B cell (primary cell): ENCODE measurements at regions not wholly inside any gene's neighbourhood (a gene's known extent, or its start where the extent isn't known, plus 50 kb on each side); places are given as distances from the start of the nearest gene placed in this dataset.

Experiments
- EZH2 ChIP-seq: IDR thresholded peaks from 2 replicates; pipeline ENCODE4 v1.6.1; 2012; ENCODE audit warnings: borderline replicate concordance, low read depth, mild to moderate bottlenecking, moderate library complexity, low read length; ENCODE audit not compliant: insufficient read depth, poor library complexity, severe bottlenecking
- TF ChIP-seq, protein P1 (sequence below): fragments of 200-600 bp; IDR thresholded peaks from one replicate; pipeline ENCODE4 v1.8.0; 2022; ENCODE audit warnings: antibody characterized with exemption, mild to moderate bottlenecking

DNA sequence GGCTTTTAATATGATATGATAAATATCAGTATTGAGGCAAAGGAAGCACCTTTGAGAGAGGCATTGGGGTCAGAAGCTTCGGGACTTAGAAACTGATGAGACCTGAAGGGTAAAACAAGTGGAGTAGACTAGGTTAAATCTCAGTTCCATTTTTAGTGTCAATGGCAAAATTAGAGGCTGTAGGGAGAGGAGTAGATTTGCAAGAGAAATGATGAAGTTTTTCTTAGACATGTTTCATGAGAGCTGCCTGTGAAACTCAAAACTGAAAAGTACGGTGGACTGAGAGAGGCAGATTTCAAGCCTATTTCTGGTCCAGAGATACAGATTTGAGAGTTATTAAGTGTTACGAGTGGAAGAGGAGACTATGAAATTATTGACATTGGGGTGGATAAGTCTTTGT, 278.5 kb downstream of the TAF11L14 start:
- TF ChIP-seq, protein P1, sequence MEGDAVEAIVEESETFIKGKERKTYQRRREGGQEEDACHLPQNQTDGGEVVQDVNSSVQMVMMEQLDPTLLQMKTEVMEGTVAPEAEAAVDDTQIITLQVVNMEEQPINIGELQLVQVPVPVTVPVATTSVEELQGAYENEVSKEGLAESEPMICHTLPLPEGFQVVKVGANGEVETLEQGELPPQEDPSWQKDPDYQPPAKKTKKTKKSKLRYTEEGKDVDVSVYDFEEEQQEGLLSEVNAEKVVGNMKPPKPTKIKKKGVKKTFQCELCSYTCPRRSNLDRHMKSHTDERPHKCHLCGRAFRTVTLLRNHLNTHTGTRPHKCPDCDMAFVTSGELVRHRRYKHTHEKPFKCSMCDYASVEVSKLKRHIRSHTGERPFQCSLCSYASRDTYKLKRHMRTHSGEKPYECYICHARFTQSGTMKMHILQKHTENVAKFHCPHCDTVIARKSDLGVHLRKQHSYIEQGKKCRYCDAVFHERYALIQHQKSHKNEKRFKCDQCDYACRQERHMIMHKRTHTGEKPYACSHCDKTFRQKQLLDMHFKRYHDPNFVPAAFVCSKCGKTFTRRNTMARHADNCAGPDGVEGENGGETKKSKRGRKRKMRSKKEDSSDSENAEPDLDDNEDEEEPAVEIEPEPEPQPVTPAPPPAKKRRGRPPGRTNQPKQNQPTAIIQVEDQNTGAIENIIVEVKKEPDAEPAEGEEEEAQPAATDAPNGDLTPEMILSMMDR = no peak
- no peak for TF ChIP-seq EZH2
